ENCODE measurements at regions not wholly inside any gene's neighbourhood (a gene's known extent, or its start where the extent isn't known, plus 50 kb on each side); places are given as distances from the start of the nearest gene placed in this dataset.
"Not testable (repeated sequence)": the region's sequence is repeated elsewhere in the genome, so short reads cannot be mapped to it uniquely, and the experiment has no call there.

DNA sequence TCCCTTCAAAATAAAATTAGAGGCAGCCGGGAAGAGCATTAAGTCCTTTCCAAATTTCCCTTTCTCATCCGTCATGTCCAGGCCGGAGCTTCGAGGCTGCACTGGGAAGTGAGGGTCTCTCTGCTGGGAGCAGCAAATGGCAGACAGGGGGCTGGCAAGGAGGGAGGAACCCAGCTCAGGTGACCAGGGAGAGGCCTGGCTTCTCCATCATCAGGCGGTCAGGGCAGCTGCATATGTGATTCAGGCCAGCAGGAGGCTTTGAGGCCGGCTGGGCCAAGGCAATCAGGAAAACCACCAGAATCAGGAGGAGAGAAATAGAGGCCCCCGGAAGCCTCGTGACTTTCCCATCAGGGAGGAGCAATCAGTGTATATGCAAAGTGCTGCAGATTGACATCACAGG lies 85.0 kb upstream of the RPL38 start:
- no peak for DNase-seq (ENCODE audit: low read depth)

DNA sequence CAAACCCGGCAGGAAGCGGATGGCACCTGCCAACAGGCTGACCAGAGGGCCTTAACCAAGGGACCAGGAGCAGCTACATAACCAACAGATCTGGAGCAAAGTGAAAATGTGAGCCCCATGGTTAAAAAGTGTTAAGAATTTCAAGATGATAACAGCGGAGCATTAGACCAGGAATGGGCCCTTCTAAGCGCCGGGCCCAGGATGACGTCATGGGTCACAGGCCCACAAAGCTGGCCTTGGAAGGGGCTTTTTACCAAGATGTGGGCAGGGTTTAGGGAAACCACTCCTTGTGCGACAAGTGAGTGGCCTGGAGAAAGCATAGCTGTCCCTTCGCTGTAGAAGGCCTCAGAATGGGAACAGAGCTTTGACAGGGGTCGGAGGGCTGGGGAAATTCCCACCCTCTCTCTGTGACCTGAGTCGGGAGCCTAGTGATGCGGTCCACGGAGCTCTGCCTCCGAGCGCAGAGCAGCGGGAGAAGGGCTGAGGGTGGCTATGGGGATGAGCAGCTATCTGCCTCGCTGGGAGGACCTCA lies 84.4 kb upstream of the RPL38 start:
- no peak for DNase-seq (ENCODE audit: low read depth)

GRCh38 chr17:74119965-74120364 lies 83.5 kb upstream of the RPL38 start:
- DNase-seq (ENCODE audit: low read depth) = no peak

- DNase-seq (ENCODE audit: low read depth) = no peak
These were observed 80.1 kb upstream of the RPL38 start for GRCh38 chr17:74123350-74123749.

GRCh38 chr17:74123866-74124444 lies 79.5 kb upstream of the RPL38 start:
- DNase-seq (ENCODE audit: low read depth) = no peak

- DNase-seq (ENCODE audit: low read depth) = no peak
These were observed 78.3 kb upstream of the RPL38 start for GRCh38 chr17:74125156-74125555.

- DNase-seq (ENCODE audit: low read depth) = no peak
These were observed 77.1 kb upstream of the RPL38 start for GRCh38 chr17:74126179-74126900.

- DNase-seq (ENCODE audit: low read depth) = no peak
These were observed 76.5 kb upstream of the RPL38 start for GRCh38 chr17:74126959-74127358.

DNA sequence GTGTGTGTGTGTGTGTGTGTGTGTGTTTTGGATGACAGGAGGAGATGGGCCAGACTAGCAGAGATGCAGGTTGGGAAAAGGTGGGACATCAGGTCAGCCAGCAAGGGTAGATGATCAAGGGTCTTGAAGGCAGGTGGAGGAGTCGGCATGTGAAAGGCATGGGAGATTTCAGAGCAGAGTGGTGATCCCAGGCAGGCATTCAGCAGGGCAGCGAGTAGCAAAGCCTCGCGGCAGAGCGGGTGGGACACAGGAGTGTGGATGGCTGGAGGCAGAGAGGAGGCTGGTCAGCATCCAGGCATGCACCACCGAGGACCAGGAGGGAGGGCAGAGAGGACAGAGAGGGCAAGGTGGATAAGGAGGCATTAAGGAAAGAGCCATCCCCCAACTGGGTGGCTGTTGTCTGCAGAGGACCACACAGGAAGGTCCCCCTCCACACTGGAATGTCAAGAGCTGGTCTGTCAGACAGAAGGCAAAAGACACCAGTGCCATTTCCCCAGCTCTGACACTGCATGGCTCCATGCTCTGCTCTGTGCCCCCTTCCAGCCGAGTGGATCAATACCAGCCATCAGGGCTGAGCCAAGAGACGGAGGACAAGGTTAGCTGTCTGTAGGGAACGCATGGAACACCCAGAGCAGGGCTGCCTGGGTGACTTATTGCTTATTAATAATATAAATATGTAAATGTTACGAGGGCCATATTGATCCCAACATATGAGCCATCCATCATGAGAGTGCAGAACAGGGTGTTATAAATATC lies 74.8 kb upstream of the RPL38 start:
- no peak for DNase-seq (ENCODE audit: low read depth)

GRCh38 chr17:74129800-74130199 lies 73.7 kb upstream of the RPL38 start:
- DNase-seq (ENCODE audit: low read depth) = not testable (repeated sequence)

- no peak for DNase-seq (ENCODE audit: low read depth)
These were observed 73.2 kb upstream of the RPL38 start for GRCh38 chr17:74130276-74130675.

- DNase-seq (ENCODE audit: low read depth) = no peak
These were observed 72.6 kb upstream of the RPL38 start for GRCh38 chr17:74130841-74131240.

DNA sequence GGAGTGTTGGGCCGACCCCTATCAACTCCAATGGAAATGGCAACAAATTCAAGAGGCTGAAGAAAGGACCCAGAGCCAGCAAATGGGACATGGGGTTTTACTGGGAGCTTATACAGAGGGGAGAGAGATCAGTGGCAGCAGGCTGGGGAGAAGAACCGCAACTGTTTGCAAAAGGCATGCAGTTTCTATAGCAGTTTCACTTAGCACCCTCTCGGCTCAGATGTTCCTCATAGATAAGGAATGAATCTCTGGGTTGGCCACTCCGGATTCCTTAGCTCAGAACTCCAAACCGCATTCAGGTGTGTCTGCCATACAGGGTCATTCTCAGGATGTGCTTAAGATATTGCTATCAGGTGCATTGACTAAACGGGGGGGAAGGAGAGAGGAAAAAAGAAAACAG lies 71.1 kb upstream of the RPL38 start:
- DNase-seq (ENCODE audit: low read depth) = no peak

DNA sequence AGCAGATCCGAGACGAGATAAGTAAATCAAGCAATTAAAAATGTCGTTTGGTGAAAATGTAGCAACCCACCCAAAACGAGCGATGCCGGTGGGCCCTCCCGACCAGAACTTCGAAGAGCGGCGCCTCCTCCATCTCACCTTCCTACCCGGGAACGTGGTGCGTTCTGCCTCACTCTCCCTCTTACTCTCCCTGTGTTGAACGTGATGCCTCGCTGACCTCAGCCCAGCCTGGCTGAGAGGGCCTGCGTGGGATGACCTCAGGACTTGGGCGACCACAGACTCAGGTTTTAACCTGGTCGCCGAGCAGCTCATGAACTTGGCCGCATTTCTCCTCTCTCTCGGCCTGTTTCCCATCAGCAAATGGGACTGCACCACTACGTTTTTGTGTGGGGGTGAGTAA lies 69.7 kb upstream of the RPL38 start:
- no peak for DNase-seq (ENCODE audit: low read depth)

GRCh38 chr17:74134234-74134633 lies 69.2 kb upstream of the RPL38 start:
- not testable (repeated sequence) for DNase-seq (ENCODE audit: low read depth)

DNA sequence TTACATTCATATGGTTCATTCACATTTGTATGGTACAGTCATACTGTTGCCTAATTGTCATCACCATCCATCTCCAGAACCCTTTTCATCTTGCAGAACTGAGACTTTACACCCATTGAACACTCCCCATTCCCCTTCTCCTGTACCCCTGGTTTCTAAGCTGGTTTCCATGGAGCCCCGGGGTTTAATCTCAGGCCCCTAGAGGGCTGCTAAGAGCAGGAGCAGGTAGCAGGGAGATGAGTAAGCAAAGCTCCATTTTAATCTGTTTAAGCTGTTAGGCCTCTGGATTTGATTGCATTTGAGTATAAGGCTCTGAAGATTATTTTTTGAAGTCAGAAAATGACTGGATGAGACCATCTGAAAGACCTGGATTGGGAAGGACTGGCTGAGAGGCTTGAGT lies 68.5 kb upstream of the RPL38 start:
- DNase-seq (ENCODE audit: low read depth) = no peak

DNA sequence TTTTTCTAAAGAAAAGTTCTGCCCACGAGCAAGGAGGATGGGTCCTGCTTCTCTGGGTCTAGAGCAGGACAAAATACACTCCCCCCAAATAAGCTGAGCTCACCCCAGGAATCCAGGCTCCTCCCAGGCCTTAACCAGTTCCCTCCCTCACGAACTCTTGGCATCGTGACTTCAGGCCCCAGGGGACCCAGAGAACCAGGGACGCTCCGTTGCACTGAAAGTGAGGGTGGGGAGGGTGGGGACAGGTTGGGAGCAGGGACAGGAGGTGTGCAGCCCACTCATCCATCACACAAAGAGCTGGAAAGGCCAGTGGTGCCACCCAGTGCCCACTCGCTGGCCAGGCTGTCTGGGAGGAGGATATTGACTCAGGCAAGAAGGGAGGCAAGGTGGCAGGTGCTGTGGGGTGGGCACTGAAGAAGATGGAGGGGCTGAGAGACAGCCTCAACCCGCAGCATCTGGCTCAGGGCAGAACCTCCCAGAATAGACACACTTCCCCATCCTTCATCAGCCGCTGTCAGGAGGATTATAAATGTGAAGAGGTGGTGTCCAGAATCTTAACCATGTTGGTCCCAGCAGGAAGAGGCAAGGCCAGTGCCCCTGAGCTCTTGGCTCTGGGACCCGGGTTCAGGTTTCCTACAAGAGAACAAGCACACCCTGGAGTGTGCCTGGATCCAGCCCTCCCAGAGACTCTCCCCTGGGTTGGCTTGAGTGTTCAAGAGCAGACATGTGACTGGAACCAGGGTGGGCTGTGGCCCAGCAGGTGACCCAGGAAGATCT lies 67.9 kb upstream of the RPL38 start:
- no peak for DNase-seq (ENCODE audit: low read depth)

DNA sequence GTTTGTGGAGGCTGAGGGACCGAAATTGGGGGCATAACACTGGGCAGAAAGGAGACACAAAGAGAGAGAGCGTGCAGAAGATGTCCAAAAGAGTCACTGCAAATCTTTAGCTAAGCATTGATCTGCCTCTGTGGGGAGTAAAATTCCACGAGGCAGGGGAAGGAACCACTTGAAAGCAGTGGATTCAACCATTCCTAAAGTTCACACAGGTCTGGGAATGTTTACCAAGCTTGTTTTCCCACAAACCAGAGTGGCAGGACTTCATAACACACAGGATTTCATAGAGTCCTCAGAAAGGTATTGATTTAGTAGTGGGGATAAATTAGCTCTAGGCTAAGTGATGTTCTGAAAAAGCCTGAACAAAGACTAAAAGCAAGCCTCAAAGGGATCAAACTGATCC lies 66.1 kb upstream of the RPL38 start:
- no peak for DNase-seq (ENCODE audit: low read depth)

DNA sequence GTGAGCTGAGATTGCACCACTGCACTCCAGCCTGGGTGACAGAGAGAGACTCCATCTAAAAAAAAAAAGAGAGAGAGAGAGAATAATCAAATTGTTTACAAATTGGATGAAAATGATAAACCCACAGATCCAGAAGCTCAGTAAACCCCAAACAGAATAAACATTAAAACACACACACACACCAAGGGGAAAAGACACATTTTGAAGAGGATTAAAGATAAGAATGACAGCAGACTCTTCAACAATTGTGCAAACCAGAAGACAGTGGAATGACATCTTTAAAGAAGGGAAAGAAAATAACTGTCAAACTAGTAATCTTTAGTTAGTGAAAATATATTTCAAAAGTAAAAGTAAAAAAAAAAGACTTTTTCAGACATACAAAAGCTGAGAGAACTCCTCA lies 64.4 kb upstream of the RPL38 start:
- no peak for DNase-seq (ENCODE audit: low read depth)

GRCh38 chr17:74140282-74140681 lies 63.2 kb upstream of the RPL38 start:
- no peak for DNase-seq (ENCODE audit: low read depth)

- DNase-seq (ENCODE audit: low read depth) = no peak
These were observed 61.9 kb upstream of the RPL38 start for GRCh38 chr17:74141612-74142011.

GRCh38 chr17:74143318-74143717 lies 60.2 kb upstream of the RPL38 start:
- not testable (repeated sequence) for DNase-seq (ENCODE audit: low read depth)
